ENCODE measurements at regions not wholly inside any gene's neighbourhood (a gene's known extent, or its start where the extent isn't known, plus 50 kb on each side); places are given as distances from the start of the nearest gene placed in this dataset.

DNA sequence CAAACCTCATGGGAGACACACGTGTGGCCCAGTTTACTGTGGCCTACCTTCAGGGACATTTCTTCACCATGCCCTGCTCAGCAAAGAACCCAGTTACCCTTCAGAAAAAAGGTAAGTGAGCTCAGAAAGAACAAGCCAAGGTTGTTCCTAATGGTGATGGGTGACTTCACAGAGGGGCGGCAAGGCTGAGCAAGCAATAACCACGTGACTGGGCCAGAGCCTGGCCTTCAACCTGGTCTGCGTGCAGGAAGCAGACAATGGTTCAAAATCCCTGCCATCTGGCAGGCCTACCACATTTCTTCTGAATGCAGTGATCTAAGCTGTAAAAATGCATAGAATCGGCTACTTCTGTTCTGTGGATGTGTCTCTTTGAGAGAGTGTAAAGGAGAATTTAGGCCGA lies 115.5 kb upstream of the CST7 start:
- TF ChIP-seq POLR2AphosphoS5 (IDR thresholded peaks at IDR 0.05; ENCODE audit: borderline replicate concordance, low read depth, low read length) (no peak), EZH2 (IDR thresholded peaks at IDR 0.05) (no peak)

All from SK-N-MC (cell line).